ENCODE measurements at regions not wholly inside any gene's neighbourhood (a gene's known extent, or its start where the extent isn't known, plus 50 kb on each side); places are given as distances from the start of the nearest gene placed in this dataset.
A peak's percentile ranks its signal among the peaks of the same experiment; 100 is the strongest.
"Not testable (repeated sequence)": the region's sequence is repeated elsewhere in the genome, so short reads cannot be mapped to it uniquely, and the experiment has no call there.

- DNase-seq, result no peak
These were observed 62.4 kb downstream of the CRYBB2 start for GRCh38 chr22:25281675-25282345.

GRCh38 chr22:25282346-25282670 lies 62.9 kb downstream of the CRYBB2 start:
- no peak for DNase-seq

GRCh38 chr22:25282671-25283561 lies 63.5 kb downstream of the CRYBB2 start:
- no peak for DNase-seq

- not testable (repeated sequence) for DNase-seq
These were observed 69.0 kb downstream of the CRYBB2 start for GRCh38 chr22:25288481-25288880.

GRCh38 chr22:25301912-25302311 lies 82.5 kb downstream of the CRYBB2 start:
- not testable (repeated sequence) for DNase-seq

- DNase-seq, result not testable (repeated sequence)
These were observed 90.1 kb downstream of the CRYBB2 start for GRCh38 chr22:25309586-25309985.

GRCh38 chr22:25311924-25312323 lies 92.5 kb downstream of the CRYBB2 start:
- not testable (repeated sequence) for DNase-seq

GRCh38 chr22:25318081-25318823 lies 98.8 kb downstream of the CRYBB2 start:
- no peak for DNase-seq

- no peak for DNase-seq
These were observed 107.7 kb downstream of the CRYBB2 start for GRCh38 chr22:25327018-25327755.

- DNase-seq, result no peak
These were observed 111.6 kb downstream of the CRYBB2 start for GRCh38 chr22:25331050-25331449.

GRCh38 chr22:25331911-25332310 lies 112.5 kb downstream of the CRYBB2 start:
- not testable (repeated sequence) for DNase-seq

GRCh38 chr22:25332386-25332785 lies 112.9 kb downstream of the CRYBB2 start:
- DNase-seq, result no peak

GRCh38 chr22:25334162-25334490 lies 114.7 kb downstream of the CRYBB2 start:
- DNase-seq, result peak; percentile 45

- DNase-seq, result not testable (repeated sequence)
These were observed 115.2 kb downstream of the CRYBB2 start for GRCh38 chr22:25334631-25335030.

- DNase-seq, result not testable (repeated sequence)
These were observed 115.8 kb downstream of the CRYBB2 start for GRCh38 chr22:25335276-25335675.

- DNase-seq, result not testable (repeated sequence)
These were observed 121.1 kb downstream of the CRYBB2 start for GRCh38 chr22:25340536-25340935.

GRCh38 chr22:25344366-25344765 lies 124.9 kb downstream of the CRYBB2 start:
- not testable (repeated sequence) for DNase-seq

GRCh38 chr22:25346859-25347751 lies 127.7 kb downstream of the CRYBB2 start:
- DNase-seq, result no peak

- no peak for DNase-seq
These were observed 128.3 kb downstream of the CRYBB2 start for GRCh38 chr22:25347752-25348102.

GRCh38 chr22:25348391-25348790 lies 129.0 kb downstream of the CRYBB2 start:
- DNase-seq, result no peak

GRCh38 chr22:25348996-25349395 lies 129.6 kb downstream of the CRYBB2 start:
- not testable (repeated sequence) for DNase-seq

GRCh38 chr22:25350551-25350971 lies 131.1 kb downstream of the CRYBB2 start:
- no peak for DNase-seq
